Cardiac muscle cell (in vitro differentiated cells and primary cell): ENCODE measurements at regions not wholly inside any gene's neighbourhood (a gene's known extent, or its start where the extent isn't known, plus 50 kb on each side); places are given as distances from the start of the nearest gene placed in this dataset.

Source experiments
- DNase-seq, 2 donors: peaks; one replicate each; pipeline versions ENCODE4 v3.0.0 to v3.0.0-alpha.2; 2010 to 2017; ENCODE audit warnings: low read depth in 1 of 2, low spot score in 1 of 2
- H3K27ac ChIP-seq: fragments of 200-600 bp; sonication (generic); 2 replicates; pipeline ENCODE4 v1.5.1; 2016
- H3K27me3 ChIP-seq: fragments of 200-600 bp; sonication (generic); 2 replicates; pipeline ENCODE4 v1.6.0; 2016; ENCODE audit warnings: control low read depth
- H3K36me3 ChIP-seq: fragments of 200-600 bp; sonication (generic); 2 replicates; pipeline ENCODE4 v1.5.1; 2016; ENCODE audit warnings: control low read depth
- H3K4me1 ChIP-seq: fragments of 200-600 bp; sonication (generic); 2 replicates; pipeline ENCODE4 v1.8.1; 2017; ENCODE audit warnings: low read depth, mild to moderate bottlenecking, mixed run types
- H3K4me3 ChIP-seq: fragments of 200-600 bp; sonication (generic); 2 replicates; pipeline ENCODE4 v1.5.1; 2016; ENCODE audit warnings: mild to moderate bottlenecking
- H3K9me3 ChIP-seq: fragments of 200-600 bp; sonication (generic); 2 replicates; pipeline ENCODE4 v1.5.1; 2017; ENCODE audit warnings: low read depth, mild to moderate bottlenecking, control low read depth
- TF ChIP-seq, protein P1 (sequence below): IDR thresholded peaks from 2 replicates; pipeline ENCODE4 v1.5.1; 2012; ENCODE audit warnings: low read depth, mild to moderate bottlenecking, low read length

DNA sequence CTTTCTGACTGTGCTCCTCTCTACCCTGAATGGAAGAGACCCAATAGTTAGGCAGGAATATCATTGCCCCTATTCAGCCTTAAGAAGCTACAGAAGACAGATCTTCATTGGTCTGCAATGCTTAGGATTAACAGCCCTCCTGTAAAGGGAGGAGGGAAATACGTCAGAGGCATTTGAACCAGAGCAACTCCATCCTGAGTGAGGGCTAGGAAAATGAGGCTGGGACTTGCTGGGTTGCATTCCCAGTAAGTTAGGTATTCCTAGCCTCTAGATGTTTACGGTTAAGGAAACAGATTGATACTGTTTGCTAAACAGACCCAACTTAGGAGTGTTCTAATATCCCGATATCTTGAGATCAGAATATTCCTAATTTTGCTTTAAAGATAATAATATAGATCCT lies 63.5 kb downstream of the PCDH18 start:
- DNase-seq, result no peak
- Histone ChIP-seq H3K4me1 (no peaks in the 10 kb centered on the region), H3K36me3 (no peaks in the 10 kb centered on the region), H3K27me3 (no peaks in the 10 kb centered on the region), H3K4me3 (no peak overlapping the region), H3K27ac (no peak overlapping the region), H3K9me3 (no peaks in the 10 kb centered on the region)
- TF ChIP-seq, protein P1, sequence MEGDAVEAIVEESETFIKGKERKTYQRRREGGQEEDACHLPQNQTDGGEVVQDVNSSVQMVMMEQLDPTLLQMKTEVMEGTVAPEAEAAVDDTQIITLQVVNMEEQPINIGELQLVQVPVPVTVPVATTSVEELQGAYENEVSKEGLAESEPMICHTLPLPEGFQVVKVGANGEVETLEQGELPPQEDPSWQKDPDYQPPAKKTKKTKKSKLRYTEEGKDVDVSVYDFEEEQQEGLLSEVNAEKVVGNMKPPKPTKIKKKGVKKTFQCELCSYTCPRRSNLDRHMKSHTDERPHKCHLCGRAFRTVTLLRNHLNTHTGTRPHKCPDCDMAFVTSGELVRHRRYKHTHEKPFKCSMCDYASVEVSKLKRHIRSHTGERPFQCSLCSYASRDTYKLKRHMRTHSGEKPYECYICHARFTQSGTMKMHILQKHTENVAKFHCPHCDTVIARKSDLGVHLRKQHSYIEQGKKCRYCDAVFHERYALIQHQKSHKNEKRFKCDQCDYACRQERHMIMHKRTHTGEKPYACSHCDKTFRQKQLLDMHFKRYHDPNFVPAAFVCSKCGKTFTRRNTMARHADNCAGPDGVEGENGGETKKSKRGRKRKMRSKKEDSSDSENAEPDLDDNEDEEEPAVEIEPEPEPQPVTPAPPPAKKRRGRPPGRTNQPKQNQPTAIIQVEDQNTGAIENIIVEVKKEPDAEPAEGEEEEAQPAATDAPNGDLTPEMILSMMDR, result no peak

DNA sequence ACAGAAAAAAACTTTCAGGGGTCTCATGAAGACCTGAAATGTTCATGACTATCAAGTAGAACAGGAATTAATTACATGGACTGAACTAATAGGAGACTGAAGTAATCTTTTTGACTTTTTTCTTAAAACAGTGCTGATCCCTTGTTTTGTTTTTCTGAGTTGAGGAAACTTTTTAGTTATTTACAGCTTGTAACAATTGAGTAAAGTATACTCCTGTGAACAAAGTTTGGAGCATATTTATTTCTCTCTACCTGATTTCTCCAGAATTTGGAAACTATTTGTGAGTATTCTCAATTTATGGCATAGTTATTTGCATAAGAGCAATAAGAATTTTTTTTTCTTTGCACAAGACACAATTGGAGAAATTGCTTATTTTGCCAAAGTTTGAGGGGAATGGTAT lies 64.8 kb downstream of the PCDH18 start:
- no peaks in the 10 kb centered on the region for H3K4me1 ChIP-seq
- no peaks in the 10 kb centered on the region for H3K36me3 ChIP-seq
- H3K27me3 ChIP-seq, result no peaks in the 10 kb centered on the region
- no peak overlapping the region for H3K27ac ChIP-seq
- no peak overlapping the region for H3K4me3 ChIP-seq
- no peak for DNase-seq
- H3K9me3 ChIP-seq, result no peaks in the 10 kb centered on the region
- TF ChIP-seq, protein P1, result no peak

DNA sequence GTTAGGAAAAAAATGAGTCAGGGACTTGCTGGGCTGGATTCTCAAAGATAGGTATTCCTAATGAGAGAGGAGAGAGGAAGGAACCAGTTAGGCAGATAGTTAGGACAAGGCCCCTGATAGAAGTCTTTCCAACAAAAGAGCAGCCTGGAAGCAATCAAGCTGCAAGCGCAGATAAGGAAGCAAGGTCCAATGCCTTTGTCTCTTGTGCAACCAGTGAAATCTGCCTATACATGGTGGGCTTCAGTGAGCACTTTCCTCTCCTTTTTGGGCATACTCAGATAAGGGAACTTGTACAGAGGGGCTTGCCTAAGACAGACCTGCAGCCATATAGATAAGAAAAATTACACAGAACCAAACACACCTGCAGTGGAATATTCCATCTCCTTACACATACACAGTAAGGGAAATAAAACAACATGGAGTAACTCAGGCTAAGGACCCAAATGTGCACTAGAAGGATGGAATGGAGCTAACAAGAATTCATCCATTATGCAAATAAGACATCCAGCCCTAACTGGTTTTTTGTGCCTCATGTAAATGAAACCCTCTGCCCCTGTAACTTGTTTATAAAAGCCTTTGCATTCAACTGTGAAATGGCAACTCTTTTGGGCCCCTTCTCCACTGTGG lies 68.8 kb downstream of the PCDH18 start:
- no peaks in the 10 kb centered on the region for H3K27me3 ChIP-seq
- H3K4me1 ChIP-seq, result no peaks in the 10 kb centered on the region
- no peak for DNase-seq
- no peaks in the 10 kb centered on the region for H3K9me3 ChIP-seq
- H3K27ac ChIP-seq, result no peak overlapping the region
- H3K36me3 ChIP-seq, result no peaks in the 10 kb centered on the region
- H3K4me3 ChIP-seq, result no peak overlapping the region
- TF ChIP-seq, protein P1, result no peak

DNA sequence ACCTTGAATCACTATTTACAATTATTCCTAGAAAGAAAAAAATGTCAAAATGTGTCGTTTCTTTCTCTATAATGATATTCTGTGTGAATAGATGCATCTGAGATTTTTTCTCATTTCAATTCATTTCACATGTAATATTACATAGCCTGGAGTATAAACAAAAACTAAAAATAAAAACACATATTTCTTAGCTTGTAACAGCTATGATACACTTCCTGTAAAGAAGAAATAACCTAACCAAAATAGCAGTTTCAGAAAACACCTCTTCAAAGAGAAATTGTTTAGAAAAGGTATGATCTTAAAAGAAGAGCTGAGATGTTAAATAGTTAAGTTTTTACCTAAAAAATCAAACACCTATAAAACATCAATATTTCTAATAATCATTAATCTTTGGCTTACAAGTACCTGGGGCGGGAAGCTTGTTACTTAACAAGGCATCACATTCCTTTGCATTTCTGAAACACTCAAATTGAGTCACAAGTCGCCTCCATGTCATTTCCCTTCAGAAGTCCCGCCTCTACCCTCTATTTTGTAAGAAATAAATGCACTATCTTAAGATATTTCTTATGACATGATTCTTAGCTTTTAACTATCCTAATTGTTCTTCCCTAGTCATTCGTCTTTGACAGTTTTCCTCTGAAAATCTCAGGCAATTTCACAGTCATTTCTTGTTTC lies 76.5 kb downstream of the PCDH18 start:
- TF ChIP-seq, protein P1, result no peak
- H3K27me3 ChIP-seq, result no peaks in the 10 kb centered on the region
- H3K36me3 ChIP-seq, result no peaks in the 10 kb centered on the region
- H3K27ac ChIP-seq, result no peak overlapping the region
- peaks cover 3% of the 10 kb centered on the region for H3K4me1 ChIP-seq
- no peak for DNase-seq
- H3K9me3 ChIP-seq, result no peaks in the 10 kb centered on the region
- no peak overlapping the region for H3K4me3 ChIP-seq

DNA sequence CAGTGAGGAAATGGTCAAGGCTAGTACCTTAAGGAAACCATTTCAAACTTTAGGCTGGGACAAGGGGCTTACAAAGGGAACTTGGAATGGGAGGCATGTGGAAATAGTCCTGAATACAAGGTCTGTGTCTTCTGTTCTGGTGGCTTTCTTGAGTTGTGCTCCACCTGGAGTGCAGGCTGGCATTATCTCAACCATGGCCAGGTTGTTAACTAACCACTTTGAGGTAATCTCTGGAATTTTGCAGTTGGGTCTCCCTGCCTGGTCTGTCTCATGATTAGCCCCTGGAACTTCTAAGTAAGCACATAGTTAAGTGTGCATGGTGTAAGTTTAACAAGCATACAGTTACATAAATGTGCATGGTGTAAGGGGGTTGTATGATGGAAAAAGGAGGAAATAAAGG lies 77.5 kb downstream of the PCDH18 start:
- peaks cover 3% of the 10 kb centered on the region for H3K4me1 ChIP-seq
- no peaks in the 10 kb centered on the region for H3K36me3 ChIP-seq
- no peaks in the 10 kb centered on the region for H3K9me3 ChIP-seq
- TF ChIP-seq, protein P1, result no peak
- no peak overlapping the region for H3K27ac ChIP-seq
- H3K27me3 ChIP-seq, result no peaks in the 10 kb centered on the region
- no peak overlapping the region for H3K4me3 ChIP-seq
- peak in 1 of 2 donors; percentile 9 for DNase-seq
